GM18499 (cell line): ENCODE measurements at regions not wholly inside any gene's neighbourhood (a gene's known extent, or its start where the extent isn't known, plus 50 kb on each side); places are given as distances from the start of the nearest gene placed in this dataset.
"Not testable (repeated sequence)": the region's sequence is repeated elsewhere in the genome, so short reads cannot be mapped to it uniquely, and the experiment has no call there.

Experiments used
- ATAC-seq: cut with Tn5 transposase; IDR thresholded peaks from one replicate; pipeline ENCODE4 v1.9.1; 2021; ENCODE audit warnings: moderate number of reproducible peaks; ENCODE audit not compliant: insufficient read depth, unreplicated experiment

DNA sequence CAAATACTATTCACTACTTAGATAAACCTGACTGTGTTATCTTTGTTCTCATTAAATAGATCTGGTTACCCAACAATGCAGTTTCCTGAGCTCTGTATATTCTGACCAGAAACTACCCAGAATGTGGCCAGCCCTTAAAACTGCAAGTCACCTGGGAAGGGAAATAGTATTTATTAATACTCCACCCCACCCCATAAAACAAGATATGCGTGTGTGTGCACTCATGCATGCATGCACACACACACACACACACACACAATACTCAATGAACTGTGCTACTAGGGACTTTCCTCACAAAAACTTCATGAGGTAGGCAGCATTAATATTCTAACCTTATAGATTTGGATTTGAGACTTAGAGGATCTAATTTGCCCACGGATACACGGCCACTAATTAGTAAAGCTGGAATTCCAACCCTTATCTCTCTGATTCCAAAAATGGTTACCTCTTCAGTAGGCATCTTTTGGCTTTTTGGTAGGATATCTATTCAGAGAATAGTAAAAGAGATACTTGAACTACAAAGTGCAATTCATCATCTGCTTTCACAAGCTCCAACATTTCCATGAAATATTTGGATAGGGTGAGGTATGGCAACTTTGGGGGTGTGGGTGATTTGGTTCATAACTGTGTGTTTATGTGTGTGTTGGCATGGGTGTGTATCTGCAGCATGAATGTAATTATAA, 197.0 kb upstream of the CFAP20DC start:
- ATAC-seq = no peak

DNA sequence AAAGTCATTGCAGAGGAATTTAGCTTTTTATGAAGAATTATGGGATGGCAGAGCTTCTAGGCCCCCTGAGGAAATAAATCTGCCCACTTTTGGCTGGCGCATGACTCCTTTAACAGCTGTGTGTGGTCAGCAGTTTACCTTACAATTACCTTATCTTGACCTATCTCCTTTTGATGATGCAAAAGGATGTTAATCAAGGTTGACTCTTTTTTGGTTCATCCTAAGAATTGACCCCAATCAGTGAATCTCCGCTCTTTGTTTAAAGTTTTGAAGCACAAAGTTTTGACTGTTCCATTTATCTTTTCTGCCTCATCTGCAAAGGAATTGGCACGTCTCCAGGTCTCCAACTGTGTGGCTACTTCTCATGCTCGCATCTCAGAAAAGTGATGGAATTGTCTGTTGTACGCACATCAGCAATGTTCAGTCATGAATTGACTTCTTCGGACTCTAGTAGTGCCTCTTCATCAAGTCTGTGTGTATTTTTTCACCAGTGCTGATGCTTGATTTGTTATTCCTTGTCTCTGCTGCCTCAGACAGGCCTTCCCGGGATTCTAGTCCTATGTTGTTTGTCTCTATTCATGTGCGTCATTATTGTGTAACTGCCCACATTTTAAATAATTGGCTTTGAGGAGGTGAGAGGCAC, 196.2 kb upstream of the CFAP20DC start:
- no peak for ATAC-seq

DNA sequence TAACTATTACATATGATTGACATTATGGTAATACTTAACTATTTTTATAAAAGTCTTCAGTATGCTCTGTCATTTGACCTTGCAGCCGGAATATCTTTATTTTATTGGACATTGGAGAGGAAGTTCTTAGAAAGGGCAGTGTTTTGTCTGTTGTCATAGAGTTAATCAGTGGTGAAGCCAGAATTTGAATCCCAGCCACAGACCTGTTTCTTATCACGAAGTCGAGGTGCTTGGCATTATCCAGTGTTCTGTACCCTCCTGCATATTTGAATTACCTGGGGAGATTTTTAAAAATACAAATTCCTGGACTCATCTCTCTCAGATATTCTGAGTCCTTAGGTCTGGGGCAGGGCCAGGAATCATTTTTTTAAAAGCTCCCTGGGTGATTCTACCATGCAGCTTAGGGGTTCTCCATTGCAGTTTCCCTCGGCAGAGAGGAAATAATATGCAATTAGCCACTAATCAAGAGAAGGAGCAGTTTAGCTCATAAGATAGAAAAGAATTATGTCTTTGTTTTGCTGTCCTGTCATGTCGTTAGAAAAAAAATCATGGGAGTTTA, 195.6 kb upstream of the CFAP20DC start:
- ATAC-seq = no peak

DNA sequence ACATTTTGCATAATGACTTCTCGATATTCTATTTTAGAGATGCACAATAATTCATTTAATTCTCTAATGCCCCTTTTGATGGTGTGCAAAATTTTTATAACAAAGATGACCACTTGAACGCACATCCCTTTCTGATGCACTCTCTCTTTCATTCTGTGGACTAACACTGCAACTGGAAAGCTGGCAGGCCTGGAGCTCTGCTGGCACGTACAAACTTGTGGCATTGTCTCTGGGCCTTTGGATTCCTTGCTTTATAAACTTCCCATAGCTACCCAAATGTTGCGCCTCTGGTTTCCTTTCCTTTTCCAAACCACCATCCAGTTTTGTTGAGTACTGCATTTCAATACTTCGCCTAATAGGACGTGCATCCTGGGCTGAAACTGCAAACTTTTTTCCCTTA, 194.5 kb upstream of the CFAP20DC start:
- no peak for ATAC-seq

DNA sequence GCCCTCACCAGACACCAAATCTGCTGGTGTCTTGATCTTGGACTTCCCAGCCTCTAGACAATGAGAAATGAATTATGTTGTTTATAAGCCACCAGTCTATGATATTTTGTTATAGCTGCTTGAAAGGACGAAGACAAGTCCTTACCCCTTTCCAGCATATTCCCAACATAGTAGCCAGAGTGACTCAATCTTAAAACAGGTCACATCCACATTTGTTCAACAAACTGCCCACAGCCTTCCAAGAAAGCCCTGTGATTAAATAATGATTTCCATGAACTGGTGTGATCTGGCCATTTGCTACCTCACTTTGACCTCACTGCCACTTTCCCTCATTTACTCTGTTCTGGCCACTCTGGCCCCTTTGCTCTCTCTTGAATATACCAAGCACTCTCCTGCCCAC, 193.7 kb upstream of the CFAP20DC start:
- ATAC-seq = no peak

DNA sequence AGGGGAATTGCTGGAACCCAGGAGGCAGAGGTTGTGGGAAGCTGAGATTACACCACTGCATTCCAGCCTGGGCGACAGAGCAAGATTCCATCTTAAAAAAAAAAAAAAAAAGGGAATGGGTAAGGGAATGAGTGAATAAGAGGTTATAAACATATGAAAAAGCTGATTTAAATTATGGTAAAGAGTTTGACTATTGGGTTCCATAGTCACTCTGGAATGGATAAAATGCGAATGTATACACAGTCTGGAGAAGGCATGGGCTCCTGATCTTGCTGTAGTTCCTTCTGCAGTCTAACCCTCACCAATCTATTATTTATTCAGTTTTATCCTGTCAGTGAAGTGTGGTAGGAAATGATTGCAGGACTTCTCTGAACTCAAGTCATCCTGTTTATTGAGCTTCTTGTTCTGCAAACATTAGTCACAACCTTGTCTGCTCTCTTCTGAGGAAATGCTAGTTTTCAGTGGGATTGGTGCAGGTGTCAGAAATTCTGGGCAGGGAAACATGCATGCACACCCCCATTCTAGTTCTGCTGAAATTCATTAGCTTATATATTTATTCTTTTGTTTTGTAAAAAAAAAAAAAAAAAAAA, 190.9 kb upstream of the CFAP20DC start:
- no peak for ATAC-seq

DNA sequence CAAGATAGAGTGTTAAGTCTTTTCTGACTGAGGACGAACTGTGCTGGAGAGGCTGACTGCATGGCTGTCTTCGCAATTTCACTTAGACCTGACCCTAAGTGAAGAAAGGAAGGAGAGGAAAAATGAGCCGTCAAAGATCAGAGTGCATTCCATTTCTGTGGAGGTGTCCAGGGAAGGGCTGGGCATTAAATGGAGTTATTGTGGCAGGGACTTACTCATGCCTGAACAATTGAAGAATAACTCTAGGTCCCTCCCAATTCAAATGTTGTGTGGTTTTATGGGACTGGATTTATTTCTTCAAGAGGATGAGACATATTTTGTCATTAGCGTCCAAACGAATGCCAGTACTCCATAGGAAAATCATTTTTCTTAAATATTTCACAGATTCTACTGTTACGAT, 187.3 kb upstream of the CFAP20DC start:
- ATAC-seq = no peak

DNA sequence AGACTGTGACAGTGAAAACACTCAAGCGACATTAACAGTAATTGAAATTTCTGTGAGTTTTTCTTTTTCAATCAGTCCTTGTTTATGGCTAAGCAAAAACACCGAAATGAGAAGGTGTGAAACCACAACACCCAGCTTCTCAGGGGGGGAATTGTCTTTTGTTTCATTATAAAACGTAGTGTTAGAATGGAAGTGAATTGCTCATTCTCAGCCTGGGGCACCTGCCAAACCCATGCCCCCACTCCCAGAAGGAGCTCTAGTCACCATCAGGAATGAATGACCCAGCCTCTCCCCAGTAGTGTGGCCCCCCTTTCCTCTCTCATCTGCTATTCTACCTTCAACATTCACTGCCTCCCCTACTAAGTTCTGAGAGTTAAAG, 185.8 kb upstream of the CFAP20DC start:
- no peak for ATAC-seq

DNA sequence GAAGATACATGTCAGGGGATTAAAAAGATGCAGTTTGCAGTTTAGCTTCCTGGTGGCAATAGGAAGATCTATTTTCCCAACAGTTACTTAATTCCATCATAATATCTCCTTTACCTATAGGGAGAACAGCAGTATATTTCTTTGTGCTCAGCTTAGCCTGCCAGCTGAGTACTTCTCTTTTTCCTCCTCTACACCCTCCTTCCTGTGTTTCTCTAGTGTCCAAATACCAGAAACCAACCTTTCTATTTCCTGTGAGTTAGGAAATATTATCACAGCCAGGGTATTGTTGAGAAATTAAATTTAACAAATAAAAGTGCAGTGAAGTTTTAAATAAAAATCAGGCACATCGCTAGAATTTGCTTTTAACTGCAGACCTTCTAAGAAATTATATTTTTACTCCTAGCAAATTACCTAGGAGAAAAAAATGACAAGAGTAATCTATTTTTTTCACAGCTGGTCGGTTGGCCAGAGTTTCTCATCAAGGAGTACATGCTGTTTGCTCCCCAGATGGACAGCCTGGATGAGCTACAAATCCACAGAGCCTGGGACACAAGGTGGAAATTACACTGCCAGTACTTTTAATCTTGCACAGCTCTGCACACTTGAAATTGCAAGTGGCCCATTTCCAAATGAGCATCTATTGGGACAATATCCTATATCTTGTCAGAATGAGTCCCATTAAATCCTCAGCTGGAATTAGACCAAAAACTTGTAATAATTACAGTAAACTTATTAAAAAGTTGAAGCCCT, 185.2 kb upstream of the CFAP20DC start:
- no peak for ATAC-seq

DNA sequence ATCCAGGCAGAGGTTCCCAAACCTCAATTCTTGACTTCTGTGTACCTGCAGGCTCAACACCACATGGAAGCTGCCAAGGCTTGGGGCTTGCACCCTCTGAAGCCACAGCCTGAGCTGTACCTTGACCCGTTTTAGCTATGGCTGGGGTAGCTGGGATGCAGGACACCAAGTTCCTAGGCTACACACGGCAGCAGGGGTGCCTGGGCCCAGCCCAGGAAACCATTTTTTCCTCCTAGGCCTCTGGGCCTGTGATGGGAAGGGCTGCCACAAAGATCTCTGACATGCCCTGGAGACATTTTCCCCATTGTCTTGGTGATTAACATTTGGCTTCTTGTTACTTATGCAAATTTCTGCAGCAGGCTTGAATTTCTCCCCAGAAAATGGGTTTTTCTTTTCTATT, 180.6 kb upstream of the CFAP20DC start:
- ATAC-seq = not testable (repeated sequence)

DNA sequence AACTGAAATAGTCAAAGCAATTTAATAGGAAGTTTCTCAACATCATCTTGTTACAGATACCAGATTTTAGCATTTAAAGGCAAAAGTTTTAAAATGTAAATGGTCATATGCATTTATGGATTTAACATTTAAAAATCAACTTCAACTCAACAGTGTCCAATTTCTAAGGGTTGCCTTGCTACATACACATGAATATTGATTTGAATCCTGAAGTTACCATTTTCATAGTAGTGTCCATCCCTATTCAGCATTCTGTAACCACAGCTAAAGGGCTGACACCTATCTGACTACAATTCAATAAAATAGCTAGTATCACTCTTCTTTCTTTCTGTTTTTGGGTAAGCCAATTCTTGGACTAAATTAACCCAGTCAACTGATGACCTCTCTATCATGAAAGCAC, 164.0 kb upstream of the CFAP20DC start:
- no peak for ATAC-seq

DNA sequence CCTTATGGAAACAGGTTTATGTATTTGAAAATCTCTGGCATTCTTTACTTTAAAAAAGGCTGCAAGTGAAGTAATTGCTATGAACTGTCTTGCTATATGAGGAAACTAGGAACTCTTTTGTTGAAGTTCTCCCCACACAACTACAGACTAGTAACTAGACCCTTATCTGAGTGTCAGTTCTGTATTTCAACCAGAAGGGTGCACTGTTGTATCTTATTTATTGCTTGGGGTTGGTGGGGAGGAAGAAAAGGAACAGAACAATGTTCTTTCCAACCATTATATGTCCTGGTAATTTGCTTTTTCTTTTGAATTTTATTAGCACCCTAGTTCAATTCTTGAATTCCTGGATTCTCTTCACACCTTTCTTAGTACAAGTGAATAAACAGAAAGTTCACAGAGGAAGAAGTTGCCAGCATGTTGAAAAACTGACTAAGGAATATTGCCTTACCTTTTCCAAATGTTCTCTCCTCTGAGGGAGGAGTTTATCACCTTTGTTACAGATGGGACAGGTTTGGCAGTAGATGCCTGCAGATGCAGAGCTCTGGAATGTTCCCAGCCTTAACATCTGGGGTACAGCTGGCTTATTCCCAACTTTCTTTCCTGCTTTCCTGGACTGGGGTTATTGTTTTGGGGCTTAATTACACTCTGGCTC, 162.4 kb upstream of the CFAP20DC start:
- ATAC-seq = no peak

DNA sequence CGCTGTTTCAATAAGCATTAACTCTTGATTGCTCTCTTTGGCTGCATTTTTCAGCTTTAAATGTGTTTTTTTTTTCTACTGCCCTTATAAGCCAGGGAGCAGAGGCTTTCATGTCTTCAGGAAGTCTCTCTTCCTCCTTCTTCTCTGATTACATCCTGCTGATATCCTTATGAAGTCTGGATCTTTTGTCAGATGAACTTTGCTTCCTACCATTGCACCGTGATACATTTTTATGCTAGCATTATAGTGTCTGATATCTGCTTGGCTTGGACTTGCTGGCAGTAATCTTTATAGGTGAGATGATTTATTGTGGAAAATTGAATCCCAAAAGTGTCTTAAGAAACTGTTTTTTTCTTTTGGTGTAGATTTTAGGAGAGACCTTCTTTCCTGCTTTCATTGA, 160.4 kb upstream of the CFAP20DC start:
- no peak for ATAC-seq

DNA sequence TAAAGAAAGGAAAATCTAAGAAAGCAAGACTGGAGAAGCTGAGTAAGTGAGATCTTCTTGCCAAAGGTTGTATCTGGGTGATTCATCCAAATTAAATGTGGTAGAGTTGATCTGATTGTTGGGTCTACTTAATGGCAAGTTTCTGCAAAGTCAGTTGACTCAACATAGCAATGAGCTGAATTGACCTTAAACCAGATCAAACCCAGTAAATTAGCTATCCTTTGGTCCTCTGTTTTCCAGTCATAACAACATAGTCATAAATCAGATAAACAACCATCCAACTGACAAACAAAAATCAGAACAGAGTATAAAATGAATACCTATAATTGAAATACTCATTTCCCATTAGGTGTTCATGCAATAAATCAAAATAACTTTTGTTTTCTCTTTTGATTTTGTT, 142.6 kb upstream of the CFAP20DC start:
- ATAC-seq = no peak

DNA sequence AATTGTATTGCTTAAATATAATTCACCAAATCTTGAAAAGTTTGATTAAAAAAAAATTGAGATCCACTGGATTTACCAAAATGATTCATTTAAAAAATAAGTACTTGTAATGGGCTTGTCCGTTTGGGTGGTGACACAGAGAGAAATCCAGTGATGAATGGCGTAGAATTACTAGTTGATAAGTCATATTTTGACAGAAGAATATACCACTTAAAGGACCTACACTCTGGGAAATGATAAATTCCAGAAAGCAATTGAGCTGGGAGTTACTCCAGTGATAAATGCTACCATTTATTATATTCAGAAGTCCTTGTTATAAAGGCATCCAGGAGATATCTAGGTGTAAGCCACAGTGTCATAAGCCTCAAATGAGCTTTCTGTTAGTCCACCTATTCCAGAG, 141.8 kb upstream of the CFAP20DC start:
- ATAC-seq = no peak

DNA sequence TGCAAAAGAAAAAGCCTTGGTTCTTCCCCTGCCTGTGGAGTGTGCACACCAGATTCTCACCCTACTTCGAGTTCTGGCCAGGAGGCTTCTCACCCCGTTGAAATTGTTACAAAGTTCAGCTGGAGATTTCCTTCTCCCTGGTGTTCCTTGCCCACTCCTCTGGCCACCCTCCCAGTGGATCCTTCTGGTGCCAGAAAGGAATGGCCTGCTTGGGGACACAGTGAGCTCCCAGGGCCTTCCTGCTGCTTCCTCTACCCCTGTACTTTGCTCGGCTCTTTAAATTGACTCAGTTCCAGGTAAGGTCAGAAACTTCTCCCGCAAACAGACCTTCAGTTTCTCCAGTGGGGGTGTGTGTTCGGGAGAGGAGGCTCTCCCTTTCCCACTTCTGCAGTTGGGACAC, 140.1 kb upstream of the CFAP20DC start:
- no peak for ATAC-seq

DNA sequence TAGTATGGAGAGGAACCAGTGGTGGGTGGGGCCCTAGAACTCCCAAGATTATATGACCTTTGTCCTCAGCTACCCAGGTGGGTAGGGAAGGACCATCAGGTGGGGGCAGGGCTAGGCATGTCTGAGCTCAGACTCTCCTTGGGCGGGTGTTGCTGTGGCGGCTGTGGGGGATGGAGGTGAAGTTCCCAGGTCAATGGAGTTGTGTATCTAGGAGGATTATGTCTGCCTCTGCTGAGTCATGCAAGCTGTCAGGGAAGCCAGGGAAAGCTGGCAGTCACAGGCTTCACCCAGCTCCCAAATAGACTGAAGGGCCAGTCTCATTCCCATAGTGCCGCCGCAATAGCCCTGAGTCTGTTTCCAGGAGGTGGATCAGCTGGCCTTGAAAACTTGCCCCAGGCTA, 139.7 kb upstream of the CFAP20DC start:
- ATAC-seq = no peak

DNA sequence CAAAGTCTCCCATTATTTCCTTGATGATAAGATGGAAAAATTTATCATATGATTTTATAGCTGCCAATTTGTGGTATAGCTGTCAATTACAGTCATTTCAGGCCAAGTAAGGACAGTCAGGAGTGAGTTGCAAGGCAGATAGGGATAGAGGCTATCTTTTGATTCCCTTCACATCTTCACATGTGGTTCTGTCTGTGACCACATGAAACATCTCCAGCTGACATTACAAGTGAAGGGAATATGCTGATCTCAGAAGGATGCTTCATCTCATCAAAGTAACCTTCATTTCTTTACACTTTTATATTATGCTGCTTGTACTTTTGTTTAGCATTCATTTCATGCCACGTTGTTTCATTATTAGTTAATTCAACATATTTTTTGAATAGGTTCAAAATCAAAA, 136.9 kb upstream of the CFAP20DC start:
- ATAC-seq = no peak

DNA sequence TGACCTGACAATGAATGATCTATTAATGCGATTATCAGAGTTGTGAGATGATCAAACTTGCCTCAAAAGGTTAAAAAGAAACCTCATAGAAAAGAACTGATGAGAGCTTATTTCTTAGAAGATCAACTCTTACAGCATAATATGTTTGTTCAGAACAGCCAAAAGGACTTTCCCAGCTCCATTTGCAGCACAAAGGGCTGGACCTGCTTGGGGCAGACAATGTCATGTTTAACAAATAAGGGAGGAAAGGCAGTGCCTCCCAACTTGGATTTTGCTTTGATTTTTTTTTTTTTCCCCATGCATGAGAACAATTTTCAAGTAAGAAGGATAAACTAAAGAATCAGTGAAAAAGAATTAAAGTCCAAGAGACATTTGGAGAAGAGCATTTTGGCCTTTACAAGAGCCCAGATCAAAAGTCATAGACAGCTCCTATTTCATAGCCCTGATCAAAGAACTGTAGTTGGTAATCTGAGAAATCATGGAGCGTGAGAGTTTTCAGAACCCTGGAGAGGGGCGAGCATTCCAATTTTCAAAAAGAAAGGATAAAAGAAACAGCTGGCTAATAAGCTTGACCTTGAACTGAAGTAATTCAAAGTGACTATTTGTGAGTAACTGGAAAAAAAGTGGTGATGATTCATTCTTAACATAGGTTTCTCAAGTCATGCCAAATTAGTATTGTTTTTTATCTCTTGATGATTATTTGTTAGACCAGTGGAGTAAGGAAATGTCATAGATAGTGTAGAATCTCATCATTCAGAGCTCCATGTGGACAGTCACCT, 136.0 kb upstream of the CFAP20DC start:
- ATAC-seq = no peak

DNA sequence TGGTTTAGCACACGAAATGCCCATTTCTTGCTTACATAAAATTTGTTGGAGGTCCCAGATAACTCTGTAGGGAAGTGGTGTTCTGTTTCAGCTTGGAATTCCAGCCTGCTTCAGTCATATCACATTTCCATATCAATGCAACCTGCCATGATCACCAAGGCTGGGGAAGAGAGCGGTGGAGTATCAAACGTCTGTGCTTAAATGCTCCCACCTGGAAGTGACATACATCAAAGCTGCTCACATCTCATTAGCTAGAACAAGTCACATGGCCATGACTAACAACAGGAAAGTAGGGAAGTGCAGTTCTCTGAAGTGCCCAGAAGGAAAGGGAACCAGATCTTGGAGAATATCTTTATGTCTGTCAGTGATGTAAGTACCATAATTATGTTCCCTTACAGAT, 130.2 kb upstream of the CFAP20DC start:
- no peak for ATAC-seq
